ENCODE measurements at regions not wholly inside any gene's neighbourhood (a gene's known extent, or its start where the extent isn't known, plus 50 kb on each side); places are given as distances from the start of the nearest gene placed in this dataset.

DNA sequence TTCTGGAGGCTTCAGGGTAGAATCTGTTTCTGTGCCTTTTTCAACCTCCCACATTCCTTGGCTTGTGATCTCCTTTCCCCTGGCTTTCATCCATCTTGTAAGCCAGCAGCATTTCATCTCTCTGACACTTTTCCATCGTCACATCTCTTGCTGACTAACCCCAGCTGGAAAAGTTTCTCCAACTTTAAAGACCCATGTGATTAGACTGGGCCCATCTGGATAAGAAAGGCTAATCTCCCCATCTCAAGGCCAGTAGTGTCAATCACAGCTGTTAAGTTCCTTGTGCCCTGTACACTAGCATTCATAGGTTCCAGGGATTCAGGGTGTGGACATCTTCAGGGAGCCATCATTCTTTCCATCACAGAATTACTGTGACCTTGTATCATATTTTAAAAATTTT lies 452.1 kb downstream of the TTLL7 start:
- TF ChIP-seq, protein P1, sequence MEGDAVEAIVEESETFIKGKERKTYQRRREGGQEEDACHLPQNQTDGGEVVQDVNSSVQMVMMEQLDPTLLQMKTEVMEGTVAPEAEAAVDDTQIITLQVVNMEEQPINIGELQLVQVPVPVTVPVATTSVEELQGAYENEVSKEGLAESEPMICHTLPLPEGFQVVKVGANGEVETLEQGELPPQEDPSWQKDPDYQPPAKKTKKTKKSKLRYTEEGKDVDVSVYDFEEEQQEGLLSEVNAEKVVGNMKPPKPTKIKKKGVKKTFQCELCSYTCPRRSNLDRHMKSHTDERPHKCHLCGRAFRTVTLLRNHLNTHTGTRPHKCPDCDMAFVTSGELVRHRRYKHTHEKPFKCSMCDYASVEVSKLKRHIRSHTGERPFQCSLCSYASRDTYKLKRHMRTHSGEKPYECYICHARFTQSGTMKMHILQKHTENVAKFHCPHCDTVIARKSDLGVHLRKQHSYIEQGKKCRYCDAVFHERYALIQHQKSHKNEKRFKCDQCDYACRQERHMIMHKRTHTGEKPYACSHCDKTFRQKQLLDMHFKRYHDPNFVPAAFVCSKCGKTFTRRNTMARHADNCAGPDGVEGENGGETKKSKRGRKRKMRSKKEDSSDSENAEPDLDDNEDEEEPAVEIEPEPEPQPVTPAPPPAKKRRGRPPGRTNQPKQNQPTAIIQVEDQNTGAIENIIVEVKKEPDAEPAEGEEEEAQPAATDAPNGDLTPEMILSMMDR (conservative IDR thresholded peaks at IDR 0.05): no peak
- TF ChIP-seq ZFX (IDR thresholded peaks at IDR 0.05): no peak

All from C4-2B (cell line).